ENCODE measurements at regions not wholly inside any gene's neighbourhood (a gene's known extent, or its start where the extent isn't known, plus 50 kb on each side); places are given as distances from the start of the nearest gene placed in this dataset.

- POLR2A ChIA-PET, result no interaction called here
- ATAC-seq (ENCODE audit: low read depth) (no peak), DNase-seq (no peak)
- H3K27me3 Mint-ChIP-seq, result no peaks in the 10 kb centered on the region
- no peaks in the 10 kb centered on the region for H3K9me3 Mint-ChIP-seq
- intact Hi-C loops (cut with micrococcal nuclease), result no loop called here
- no peaks in the 10 kb centered on the region for H3K36me3 Mint-ChIP-seq (ENCODE audit: low read depth)
- TF ChIP-seq CTCF (IDR thresholded peaks at IDR 0.05), result no peak
- H3K27ac Mint-ChIP-seq, result no peak overlapping the region
- no peak overlapping the region for H3K4me3 Mint-ChIP-seq
- H3K4me1 Mint-ChIP-seq, result peaks cover 15% of the 10 kb centered on the region
- CTCF ChIA-PET, result no interaction called here
Measured at GRCh38 chr12:46518729-46519128, 146.2 kb upstream of the SLC38A2 start.

- ATAC-seq (ENCODE audit: low read depth) (no peak), DNase-seq (no peak)
- intact Hi-C loops (cut with micrococcal nuclease), result no loop called here
- CTCF ChIA-PET, result no interaction called here
- Mint-ChIP-seq H3K27ac (no peak overlapping the region), H3K9me3 (no peaks in the 10 kb centered on the region), H3K27me3 (no peaks in the 10 kb centered on the region), H3K36me3 (ENCODE audit: low read depth) (no peaks in the 10 kb centered on the region), H3K4me3 (no peak overlapping the region), H3K4me1 (peaks cover 15% of the 10 kb centered on the region)
- no peak for TF ChIP-seq CTCF (IDR thresholded peaks at IDR 0.05)
- POLR2A ChIA-PET, result no interaction called here
Measured at GRCh38 chr12:46518169-46518568, 145.6 kb upstream of the SLC38A2 start.

- Mint-ChIP-seq H3K36me3 (ENCODE audit: low read depth) (no peaks in the 10 kb centered on the region), H3K27me3 (no peaks in the 10 kb centered on the region), H3K4me3 (peak overlapping the region; percentile 50), H3K4me1 (peaks cover 15% of the 10 kb centered on the region), H3K9me3 (no peaks in the 10 kb centered on the region), H3K27ac (peak overlapping the region; percentile 72)
- intact Hi-C loops (cut with micrococcal nuclease), result loop anchor here (2.0 kb wide), 1 partner anchor 145 kb away; the partner anchor contains the start of gene SLC38A2
- CTCF ChIA-PET, result interaction anchor here (0.7 kb wide), 1 partner anchor 19 kb away, joined by 3 read pairs; no protein-coding TSS in a partner anchor
- no peak for DNase-seq
- peak; percentile 28 for ATAC-seq (ENCODE audit: low read depth)
- POLR2A ChIA-PET, result no interaction called here
- no peak for TF ChIP-seq CTCF (IDR thresholded peaks at IDR 0.05)
Measured at GRCh38 chr12:46517579-46517962, 145.0 kb upstream of the SLC38A2 start.

- H3K36me3 Mint-ChIP-seq (ENCODE audit: low read depth), result no peaks in the 10 kb centered on the region
- ChIA-PET CTCF (interaction anchor here (0.7 kb wide), 1 partner anchor 19 kb away, joined by 3 read pairs; no protein-coding TSS in a partner anchor), POLR2A (no interaction called here)
- intact Hi-C loops (cut with micrococcal nuclease), result loop anchor here (2.0 kb wide), 1 partner anchor 144 kb away; the partner anchor contains the start of gene SLC38A2
- ATAC-seq (ENCODE audit: low read depth) (peak; percentile 91), DNase-seq (no peak)
- no peaks in the 10 kb centered on the region for H3K27me3 Mint-ChIP-seq
- H3K4me3 Mint-ChIP-seq, result peak overlapping the region; percentile 50
- TF ChIP-seq CTCF (IDR thresholded peaks at IDR 0.05), result no peak
- peak overlapping the region; percentile 72 for H3K27ac Mint-ChIP-seq
- no peaks in the 10 kb centered on the region for H3K9me3 Mint-ChIP-seq
- peaks cover 15% of the 10 kb centered on the region for H3K4me1 Mint-ChIP-seq
Measured at GRCh38 chr12:46516933-46517578, 144.5 kb upstream of the SLC38A2 start.

- ATAC-seq (ENCODE audit: low read depth) (no peak), DNase-seq (no peak)
- Mint-ChIP-seq H3K27ac (no peak overlapping the region), H3K9me3 (no peaks in the 10 kb centered on the region), H3K4me1 (peaks cover 15% of the 10 kb centered on the region), H3K36me3 (ENCODE audit: low read depth) (no peaks in the 10 kb centered on the region), H3K27me3 (no peaks in the 10 kb centered on the region), H3K4me3 (no peak overlapping the region)
- TF ChIP-seq CTCF (IDR thresholded peaks at IDR 0.05), result no peak
- CTCF ChIA-PET, result interaction anchor here (0.7 kb wide), 1 partner anchor 18 kb away, joined by 3 read pairs; no protein-coding TSS in a partner anchor
- intact Hi-C loops (cut with micrococcal nuclease), result loop anchor here (2.0 kb wide), 1 partner anchor 144 kb away; the partner anchor contains the start of gene SLC38A2
- POLR2A ChIA-PET, result no interaction called here
Measured at GRCh38 chr12:46516238-46516932, 143.8 kb upstream of the SLC38A2 start.
